Sigmoid colon (tissue), 6 donors: ENCODE measurements at regions not wholly inside any gene's neighbourhood (a gene's known extent, or its start where the extent isn't known, plus 50 kb on each side); places are given as distances from the start of the nearest gene placed in this dataset.

Experiments
- DNase-seq: peaks from one replicate; pipeline ENCODE4 v3.0.0-alpha.2; 2019
- H3K27ac ChIP-seq, 4 donors: fragments of 200-600 bp; sonication (generic); one replicate each; pipeline ENCODE4 v1.5.1; 2016 to 2019; ENCODE audit warnings: mild to moderate bottlenecking in 1 of 4
- H3K27me3 ChIP-seq, 3 donors: fragments of 200-600 bp; sonication (generic); one replicate each; pipeline ENCODE4 v1.5.1; 2019; ENCODE audit warnings: mild to moderate bottlenecking in 1 of 3
- H3K36me3 ChIP-seq, 4 donors: fragments of 200-600 bp; sonication (generic); one replicate each; pipeline ENCODE4 v1.5.1; 2016 to 2019
- H3K4me1 ChIP-seq, 4 donors: fragments of 200-600 bp; sonication (generic); one replicate each; pipeline ENCODE4 v1.5.1; 2017 to 2019
- H3K4me3 ChIP-seq, 4 donors: fragments of 200-600 bp; sonication (generic); one replicate each; pipeline ENCODE4 v1.5.1; 2017 to 2019; ENCODE audit warnings: mild to moderate bottlenecking in 2 of 4, moderate library complexity in 1 of 4
- H3K9me3 ChIP-seq, 4 donors: fragments of 200-600 bp in 3 of 4; sonication (generic) in 3 of 4; one replicate each; pipeline versions ENCODE4 v1.5.1 to v1.6.1; 2013 to 2019
- CTCF ChIP-seq, 4 experiments: fragments of 450-650 bp in 3 of 4; fragments of 200-600 bp in 1 of 4; IDR thresholded peaks; one replicate each; pipeline ENCODE4 v1.5.1; 2016 to 2019; ENCODE audit warnings: antibody characterized with exemption in 4 of 4, mild to moderate bottlenecking in 3 of 4, moderate library complexity in 2 of 4
- EP300 ChIP-seq, 4 donors: sonication (generic); formaldehyde crosslinking; IDR thresholded peaks; one replicate each; pipeline ENCODE4 v1.6.1; 2017; ENCODE audit warnings: antibody characterized with exemption in 4 of 4
- POLR2A ChIP-seq, 2 donors: fragments of 450-650 bp; IDR thresholded peaks; one replicate each; pipeline ENCODE4 v1.6.1; 2016; ENCODE audit warnings: antibody characterized with exemption in 2 of 2, mild to moderate bottlenecking in 2 of 2, moderate library complexity in 2 of 2
- POLR2AphosphoS5 ChIP-seq, 4 donors: sonication (generic); formaldehyde crosslinking; IDR thresholded peaks; one replicate each; pipeline ENCODE4 v1.6.1; 2017; ENCODE audit warnings: antibody characterized with exemption in 4 of 4
- WGBS, 2 donors: extraction: QIAGEN DNeasy Blood & Tissue Kit; methylation state at CpG; one replicate each; pipeline ENCODE4 v1.1.7; 2013; 5-methylcytosine and 5-hydroxymethylcytosine counted together
- intact Hi-C: fragments of 100-400 bp; cut with DNase I; formaldehyde crosslinking; loops from one replicate; pipeline ENCODE4 v1.15.1; 2023
- donor health status: healthy with polysubstance abuse.
- donor health status: healthy.

- Histone ChIP-seq H3K9me3 (no peaks in the 10 kb centered on the region), H3K27me3 (no peaks in the 10 kb centered on the region), H3K27ac (peak overlapping the region in 3 of 4 donors; percentile 56 to 97 (median 95)), H3K4me3 (no peak overlapping the region), H3K36me3 (peaks cover 0 to 7% (median 2%) of the 10 kb centered on the region in 4 donors), H3K4me1 (peaks cover 0 to 71% (median 55%) of the 10 kb centered on the region in 4 donors)
- WGBS, 2 donors, result 73 to 87% methylated on average over 18 of the region's 18 CpGs
- TF ChIP-seq EP300 (IDR thresholded peaks at IDR 0.05), result no peak
- TF ChIP-seq POLR2AphosphoS5 (IDR thresholded peaks at IDR 0.05), result no peak
- TF ChIP-seq POLR2A (IDR thresholded peaks at IDR 0.05), result no peak
- no peak for TF ChIP-seq CTCF (IDR thresholded peaks at IDR 0.05)
- DNase-seq, result no peak
- intact Hi-C loops, result no loop called here
These were observed 79.5 kb upstream of the SLCO4A1 start for GRCh38 chr20:62562831-62563230.

GRCh38 chr20:62563561-62563960, 78.7 kb upstream of the SLCO4A1 start:
- Histone ChIP-seq H3K27me3 (no peaks in the 10 kb centered on the region), H3K4me1 (peaks cover 0 to 63% (median 47%) of the 10 kb centered on the region in 4 donors), H3K9me3 (no peaks in the 10 kb centered on the region), H3K4me3 (no peak overlapping the region), H3K27ac (peak overlapping the region in 2 of 4 donors; percentile 95 to 97), H3K36me3 (peaks cover 0 to 7% (median 2%) of the 10 kb centered on the region in 4 donors)
- TF ChIP-seq EP300 (IDR thresholded peaks at IDR 0.05) (no peak), CTCF (IDR thresholded peaks at IDR 0.05) (no peak), POLR2A (IDR thresholded peaks at IDR 0.05) (no peak)
- 68 to 86% methylated on average over 15 of the region's 15 CpGs for WGBS, 2 donors
- no peak for DNase-seq
- intact Hi-C loops, result no loop called here

GRCh38 chr20:62564456-62565245, 77.7 kb upstream of the SLCO4A1 start:
- Histone ChIP-seq H3K27me3 (no peaks in the 10 kb centered on the region), H3K36me3 (peaks cover 0 to 7% (median 2%) of the 10 kb centered on the region in 4 donors), H3K4me3 (no peak overlapping the region), H3K9me3 (no peaks in the 10 kb centered on the region), H3K27ac (peak overlapping the region in 3 of 4 donors; percentile 14 to 53 (median 21)), H3K4me1 (peaks cover 0 to 53% (median 37%) of the 10 kb centered on the region in 4 donors)
- WGBS, 2 donors, result 87 to 90% methylated on average over 42 of the region's 42 CpGs
- intact Hi-C loops, result loop anchor here (5.0 kb wide), 1 partner anchor 37 kb away; no protein-coding TSS in a partner anchor
- no peak for TF ChIP-seq CTCF (IDR thresholded peaks at IDR 0.05)
- TF ChIP-seq EP300 (IDR thresholded peaks at IDR 0.05), result no peak
- no peak for TF ChIP-seq POLR2A (IDR thresholded peaks at IDR 0.05)
- no peak for TF ChIP-seq POLR2AphosphoS5 (IDR thresholded peaks at IDR 0.05)
- no peak for DNase-seq

GRCh38 chr20:62566266-62566665, 76.0 kb upstream of the SLCO4A1 start:
- no peak for DNase-seq
- H3K9me3 ChIP-seq, result no peaks in the 10 kb centered on the region
- no peak for TF ChIP-seq EP300 (IDR thresholded peaks at IDR 0.05)
- peak overlapping the region in 3 of 4 donors; percentile 14 to 53 (median 29) for H3K27ac ChIP-seq
- peaks cover 0 to 7% (median 2%) of the 10 kb centered on the region in 4 donors for H3K36me3 ChIP-seq
- intact Hi-C loops, result loop anchor here (5.0 kb wide), 1 partner anchor 39 kb away; no protein-coding TSS in a partner anchor
- H3K4me1 ChIP-seq, result peaks cover 0 to 36% (median 25%) of the 10 kb centered on the region in 4 donors
- WGBS, 2 donors, result 85 to 89% methylated on average over 11 of the region's 11 CpGs
- no peak overlapping the region for H3K4me3 ChIP-seq
- H3K27me3 ChIP-seq, result no peaks in the 10 kb centered on the region

GRCh38 chr20:62566771-62567170, 75.5 kb upstream of the SLCO4A1 start:
- Histone ChIP-seq H3K4me1 (peaks cover 0 to 31% (median 20%) of the 10 kb centered on the region in 4 donors), H3K9me3 (no peaks in the 10 kb centered on the region), H3K4me3 (no peak overlapping the region), H3K36me3 (peaks cover 0 to 7% (median 2%) of the 10 kb centered on the region in 4 donors), H3K27me3 (no peaks in the 10 kb centered on the region), H3K27ac (peak overlapping the region in 2 of 4 donors; percentile 14 to 53)
- intact Hi-C loops, result loop anchor here (5.0 kb wide), 1 partner anchor 39 kb away; no protein-coding TSS in a partner anchor
- TF ChIP-seq POLR2A (IDR thresholded peaks at IDR 0.05) (no peak), POLR2AphosphoS5 (IDR thresholded peaks at IDR 0.05) (no peak), EP300 (IDR thresholded peaks at IDR 0.05) (no peak)
- WGBS, 2 donors, result 72 to 86% methylated on average over 18 of the region's 18 CpGs
- DNase-seq, result no peak
